HepG2 (cell line): ENCODE measurements at regions not wholly inside any gene's neighbourhood (a gene's known extent, or its start where the extent isn't known, plus 50 kb on each side); places are given as distances from the start of the nearest gene placed in this dataset.

Experiments used
- ATAC-seq: fragments of 200-7000 bp; cut with Tn5 transposase; 3 replicates; pipeline ENCODE4 v1.9.1; 2020; ENCODE audit warnings: mild to moderate bottlenecking, moderate library complexity
- BruUV-seq: library from RNA; stranded (reverse); fragments of 400-500 nt; replicated peaks from 2 replicates; lab custom pipeline; 2021; lab: Mats Ljungman, UMichigan
- CTCF ChIA-PET: fragments of 300-600 bp; formaldehyde crosslinking; extraction: SDS; loops from one replicate; lab custom pipeline; 2021; ENCODE audit warnings: low total read pairs, inconsistent platforms, low intra/inter-chr PET ratio; lab: Yijun Ruan, JAX
- POLR2A ChIA-PET: fragments of 350-600 bp; sonication (Branson Sonifier 250); formaldehyde crosslinking; loops from one replicate; lab custom pipeline; 2020; ENCODE audit warnings: antibody characterized with exemption, inconsistent platforms; lab: Yijun Ruan, JAX
- DNase-seq: peaks from one replicate; pipeline ENCODE4 v3.0.0-alpha.2; 2015; ENCODE audit warnings: low spot score
- FAIRE-seq: peaks from 3 replicates; lab custom pipeline; 2011; peaks lifted over from hg19 to GRCh38; lab: Jason Lieb, UNC
- H2AFZ ChIP-seq: one replicate; pipeline ENCODE4 v1.6.1; 2011; ENCODE audit warnings: low read length, inconsistent platforms
- H3K27ac ChIP-seq: fragments of 300-600 bp; 3 replicates; pipeline ENCODE4 v1.8.0; 2011; ENCODE audit warnings: mixed run types, mild to moderate bottlenecking, mixed read lengths, low read length, inconsistent platforms; ENCODE audit not compliant: insufficient read depth; ENCODE audit errors: extremely low read length
- H3K27me3 ChIP-seq, 2 experiments: fragments of 200-600 bp in 1 of 2; 2 replicates in 1 of 2; 3 replicates in 1 of 2; pipeline versions ENCODE4 v1.6.0 to v1.8.0; 2011; ENCODE audit warnings: low read length in 2 of 2, mild to moderate bottlenecking in 2 of 2, moderate library complexity in 2 of 2, inconsistent platforms in 1 of 2; ENCODE audit not compliant: insufficient read depth in 2 of 2, control insufficient read depth in 1 of 2
- H3K36me3 ChIP-seq, 2 experiments: fragments of 200-600 bp in 1 of 2; replicated peaks in 1 of 2; 2 replicates in 1 of 2; 3 replicates in 1 of 2; pipeline versions ENCODE4 v1.5.1 to v1.8.0; 2011; ENCODE audit warnings: low read length in 2 of 2, inconsistent platforms in 1 of 2; ENCODE audit not compliant: insufficient read depth in 2 of 2, control insufficient read depth in 1 of 2
- H3K4me1 ChIP-seq: 2 replicates; pipeline ENCODE4 v1.5.1; 2012; ENCODE audit warnings: low read length, inconsistent platforms; ENCODE audit not compliant: insufficient read depth
- H3K4me2 ChIP-seq: 2 replicates; pipeline ENCODE4 v1.6.0; 2011; ENCODE audit warnings: low read depth, low read length, inconsistent platforms
- H3K4me3 ChIP-seq, 3 experiments: fragments of 200-600 bp in 1 of 3; sonication (generic), shearing (Covaris generic) in 1 of 3; replicated peaks in 1 of 3; 2 replicates each; pipeline ENCODE4 v1.5.1; 2011 to 2016; ENCODE audit warnings: low read length in 3 of 3, inconsistent platforms in 2 of 3, low read depth in 2 of 3, mild to moderate bottlenecking in 2 of 3, control low read depth in 1 of 3, mixed read lengths in 1 of 3; ENCODE audit not compliant: insufficient read depth in 1 of 3
- H3K79me2 ChIP-seq: one replicate; pipeline ENCODE4 v1.6.1; 2011; ENCODE audit warnings: low read length, inconsistent platforms; ENCODE audit not compliant: insufficient read depth
- H3K9ac ChIP-seq: 2 replicates; pipeline ENCODE4 v1.6.0; 2011; ENCODE audit warnings: mild to moderate bottlenecking, low read depth, low read length, inconsistent platforms; ENCODE audit not compliant: insufficient read depth
- H3K9me3 ChIP-seq: 2 replicates; pipeline ENCODE4 v1.5.1; 2012; ENCODE audit warnings: mild to moderate bottlenecking, low read length
- H4K20me1 ChIP-seq: 2 replicates; pipeline ENCODE4 v1.6.0; 2011; ENCODE audit warnings: inconsistent platforms, mild to moderate bottlenecking, low read length, moderate library complexity; ENCODE audit not compliant: insufficient read depth
- CEBPZ ChIP-seq: IDR thresholded peaks from 2 replicates; pipeline ENCODE4 v1.6.1; 2012; ENCODE audit warnings: low read length, improper control_type of control experiment
- HMG20B ChIP-seq: conservative IDR thresholded peaks from 2 replicates; pipeline ENCODE4 v1.6.1; 2016; ENCODE audit warnings: missing genetic modification reagents, missing compliant biosample characterization
- PHF5A ChIP-seq: IDR thresholded peaks from one replicate; pipeline ENCODE4 v1.6.1; 2018; ENCODE audit warnings: low read depth, missing genetic modification reagents; ENCODE audit not compliant: unreplicated experiment
- TFAP4 ChIP-seq: sonication (generic); IDR thresholded peaks from 2 replicates; pipeline ENCODE4 v1.6.1; 2016; ENCODE audit warnings: low read depth, borderline replicate concordance
- ZBTB38 ChIP-seq: sonication (generic); formaldehyde crosslinking; IDR thresholded peaks from 2 replicates; pipeline ENCODE4 v1.5.1; 2020; ENCODE audit warnings: mild to moderate bottlenecking, missing genetic modification reagents
- ZNF343 ChIP-seq: sonication (generic); formaldehyde crosslinking; IDR thresholded peaks from 2 replicates; pipeline ENCODE4 v1.4.0; 2020; ENCODE audit warnings: mild to moderate bottlenecking, missing genetic modification reagents
- WGBS: methylation state at CpG from one replicate; pipeline ENCODE4 v1.1.6; 2017; ENCODE audit warnings: low lambda C conversion rate; 5-methylcytosine and 5-hydroxymethylcytosine counted together
- in situ Hi-C: cut with HindIII; loops from 2 replicates; pipeline ENCODE4 v1.10.0; 2017; ENCODE audit warnings: low pct_unique_long_range_greater_than_20kb; ENCODE audit not compliant: extremely low pct_ligation_motif_present
- intact Hi-C: fragments of 100-400 bp; cut with micrococcal nuclease; formaldehyde crosslinking; loops from one replicate; pipeline ENCODE4 v1.10.0; 2022; ENCODE audit not compliant: unreplicated experiment

- H3K4me3 ChIP-seq = no peak overlapping the region
- in situ Hi-C loops = no loop called here
- WGBS = 89% methylated on average over 7 of the region's 7 CpGs
- FAIRE-seq = no peak
- peak; percentile 23; the same call in 2 of the 3 replicates for ATAC-seq
- ChIA-PET POLR2A (interaction anchor here (1.7 to 2.3 kb wide), 2 partner anchors 85 to 87 kb away, joined by 7 to 9 read pairs; partner anchors contain the start of gene CD164), CTCF (no interaction called here)
- H3K4me1 ChIP-seq = peaks cover 50% of the 10 kb centered on the region
- H3K27ac ChIP-seq = no peak overlapping the region
- intact Hi-C loops = loop anchor here (5.0 kb wide), 1 partner anchor 65 kb away; no protein-coding TSS in a partner anchor
- H3K9ac ChIP-seq = no peak overlapping the region
- no peaks in the 10 kb centered on the region for H3K27me3 ChIP-seq
- H3K36me3 ChIP-seq = no peaks in the 10 kb centered on the region
- H4K20me1 ChIP-seq = no peaks in the 10 kb centered on the region
- DNase-seq = no peak
- no peaks in the 10 kb centered on the region for H3K9me3 ChIP-seq
- TF ChIP-seq PHF5A (CRISPR knock-in tag) (no peak), ZBTB38 (CRISPR knock-in tag) (0 out of 2 replicates have a peak, but pooled peaks have one; percentile 27), ZNF343 (CRISPR knock-in tag) (no peak), CEBPZ (no peak), HMG20B (CRISPR knock-in tag) (no peak), TFAP4 (no peak)
- no peak overlapping the region for H2AFZ ChIP-seq
- H3K4me2 ChIP-seq = no peak overlapping the region
- H3K79me2 ChIP-seq = no peaks in the 10 kb centered on the region
- BruUV-seq = no TSS peak
Observed at GRCh38 chr6:109296971-109297372, 85.3 kb downstream of the CD164 start.
